AG04449 (cell line): ENCODE measurements at regions not wholly inside any gene's neighbourhood (a gene's known extent, or its start where the extent isn't known, plus 50 kb on each side); places are given as distances from the start of the nearest gene placed in this dataset.
A peak's percentile ranks its signal among the peaks of the same experiment; 100 is the strongest.

Source experiments
- CTCF ChIA-PET: fragments of 350-600 bp; formaldehyde crosslinking; extraction: SDS; loops from one replicate; lab custom pipeline; 2021; ENCODE audit warnings: antibody characterized with exemption; lab: Yijun Ruan, JAX
- POLR2A ChIA-PET: fragments of 400-600, 350-600 bp; formaldehyde crosslinking; extraction: SDS; loops from one replicate; lab custom pipeline; 2020; ENCODE audit warnings: antibody characterized with exemption, inconsistent platforms; lab: Yijun Ruan, JAX
- DNase-seq: peaks from one replicate; pipeline ENCODE4 v3.0.0-alpha.2; 2010; ENCODE audit warnings: low read depth, low spot score
- H3K4me3 ChIP-seq: 2 replicates; pipeline ENCODE4 v1.5.1; 2011; ENCODE audit warnings: low read depth, mild to moderate bottlenecking, control low read depth, low read length
- TF ChIP-seq, protein P1 (sequence below): IDR thresholded peaks from one replicate; pipeline ENCODE4 v1.5.1; 2011; ENCODE audit warnings: mild to moderate bottlenecking, moderate library complexity, low read length, control low read depth, inconsistent platforms; ENCODE audit not compliant: insufficient read depth; ENCODE audit errors: missing control alignments

DNA sequence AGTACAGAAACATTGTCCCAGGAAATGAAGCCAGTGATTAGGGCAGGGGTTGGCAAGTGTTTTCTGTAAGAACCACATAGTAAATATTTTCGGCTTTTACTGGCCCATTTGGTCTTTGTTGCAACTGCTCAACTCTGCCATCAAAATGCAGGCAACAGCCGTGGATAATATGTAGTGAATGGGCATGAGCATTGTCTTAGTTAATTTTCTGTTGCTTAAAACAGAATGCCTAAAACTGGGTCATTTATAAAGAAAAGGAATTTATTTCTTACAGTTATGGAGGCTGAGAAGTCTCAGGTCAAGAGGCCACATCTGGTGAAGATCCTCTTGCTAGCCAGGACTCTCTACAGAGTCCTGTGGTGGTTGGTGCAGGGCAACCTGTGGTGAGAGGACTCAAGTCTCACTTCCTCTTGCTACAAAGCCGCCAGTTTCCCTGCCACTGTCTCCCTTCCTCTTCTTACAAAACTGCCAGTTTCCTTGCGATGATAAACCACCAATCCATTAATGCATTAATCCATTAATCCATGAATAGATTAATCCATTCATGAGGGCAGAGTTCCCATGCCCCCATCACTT is 166.4 kb downstream of the PSMG1 start:
- CTCF ChIA-PET: interaction anchor here (1.0 kb wide), 1 partner anchor 108 kb away, joined by 4 read pairs; no protein-coding TSS in a partner anchor
- POLR2A ChIA-PET: no interaction called here
- DNase-seq: no peak
- no peak overlapping the region for H3K4me3 ChIP-seq
- TF ChIP-seq, protein P1, sequence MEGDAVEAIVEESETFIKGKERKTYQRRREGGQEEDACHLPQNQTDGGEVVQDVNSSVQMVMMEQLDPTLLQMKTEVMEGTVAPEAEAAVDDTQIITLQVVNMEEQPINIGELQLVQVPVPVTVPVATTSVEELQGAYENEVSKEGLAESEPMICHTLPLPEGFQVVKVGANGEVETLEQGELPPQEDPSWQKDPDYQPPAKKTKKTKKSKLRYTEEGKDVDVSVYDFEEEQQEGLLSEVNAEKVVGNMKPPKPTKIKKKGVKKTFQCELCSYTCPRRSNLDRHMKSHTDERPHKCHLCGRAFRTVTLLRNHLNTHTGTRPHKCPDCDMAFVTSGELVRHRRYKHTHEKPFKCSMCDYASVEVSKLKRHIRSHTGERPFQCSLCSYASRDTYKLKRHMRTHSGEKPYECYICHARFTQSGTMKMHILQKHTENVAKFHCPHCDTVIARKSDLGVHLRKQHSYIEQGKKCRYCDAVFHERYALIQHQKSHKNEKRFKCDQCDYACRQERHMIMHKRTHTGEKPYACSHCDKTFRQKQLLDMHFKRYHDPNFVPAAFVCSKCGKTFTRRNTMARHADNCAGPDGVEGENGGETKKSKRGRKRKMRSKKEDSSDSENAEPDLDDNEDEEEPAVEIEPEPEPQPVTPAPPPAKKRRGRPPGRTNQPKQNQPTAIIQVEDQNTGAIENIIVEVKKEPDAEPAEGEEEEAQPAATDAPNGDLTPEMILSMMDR: no peak

DNA sequence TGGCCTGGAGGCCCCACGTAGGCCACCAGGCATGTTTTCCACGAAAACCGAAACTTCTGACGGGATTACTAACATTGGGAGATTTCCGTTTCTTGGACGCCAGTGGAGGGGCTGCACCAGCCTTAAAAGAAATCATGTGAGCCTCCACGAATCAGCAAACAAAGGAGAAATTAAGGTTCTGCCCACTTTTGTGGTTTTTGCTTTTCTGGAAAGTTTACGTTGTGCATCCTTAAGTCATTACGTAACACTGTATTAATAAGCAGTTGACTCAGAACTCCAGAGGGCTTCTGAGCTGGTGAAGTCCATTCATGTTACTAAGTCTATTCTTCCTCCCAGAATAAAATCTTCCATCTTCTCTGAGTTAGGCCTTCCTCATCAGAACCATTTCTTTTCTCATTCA is 168.5 kb downstream of the PSMG1 start:
- CTCF ChIA-PET: no interaction called here
- TF ChIP-seq, protein P1: no peak
- POLR2A ChIA-PET: no interaction called here
- no peak overlapping the region for H3K4me3 ChIP-seq
- DNase-seq: peak; percentile 89

DNA sequence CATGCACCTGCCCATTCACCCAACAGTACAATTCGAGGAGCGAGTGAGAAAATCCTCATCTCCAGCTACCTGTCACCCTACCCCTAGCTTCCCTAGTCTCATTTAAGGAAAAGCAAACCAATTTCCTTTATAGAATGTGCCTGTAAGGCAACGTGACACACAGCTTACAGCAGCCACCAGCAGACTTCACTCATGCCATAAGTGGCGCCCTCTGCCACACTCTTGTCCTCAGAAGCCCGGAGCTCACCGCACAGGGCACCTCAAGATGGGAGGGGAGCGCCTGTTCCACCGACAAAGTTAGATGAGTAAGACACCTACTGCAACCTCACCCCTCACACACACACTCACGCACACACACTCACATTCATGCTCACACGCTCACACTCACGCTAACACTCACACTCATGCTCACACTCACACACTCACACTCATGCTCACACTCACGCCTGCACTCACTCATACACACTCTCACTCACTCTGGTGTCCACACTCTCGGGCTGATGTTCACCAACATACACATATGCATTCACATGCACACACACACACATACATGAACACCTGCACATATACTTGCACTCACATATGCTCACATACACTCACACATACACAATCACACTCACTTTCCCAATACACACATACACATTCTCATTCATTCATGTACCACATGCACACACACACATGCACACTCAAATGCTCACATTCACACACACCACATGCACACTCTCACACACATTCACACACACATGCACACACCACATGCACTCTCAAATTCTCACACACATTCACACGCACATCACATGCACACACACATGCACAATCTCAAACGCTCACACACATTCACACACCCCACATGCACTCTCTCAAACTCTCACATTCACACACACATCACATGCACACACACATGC is 170.7 kb downstream of the PSMG1 start:
- DNase-seq: no peak
- ChIA-PET POLR2A (no interaction called here), CTCF (interaction anchor here (0.7 kb wide), 1 partner anchor 72 kb away, joined by 3 read pairs; no protein-coding TSS in a partner anchor)
- H3K4me3 ChIP-seq: no peak overlapping the region
- TF ChIP-seq, protein P1: no peak

DNA sequence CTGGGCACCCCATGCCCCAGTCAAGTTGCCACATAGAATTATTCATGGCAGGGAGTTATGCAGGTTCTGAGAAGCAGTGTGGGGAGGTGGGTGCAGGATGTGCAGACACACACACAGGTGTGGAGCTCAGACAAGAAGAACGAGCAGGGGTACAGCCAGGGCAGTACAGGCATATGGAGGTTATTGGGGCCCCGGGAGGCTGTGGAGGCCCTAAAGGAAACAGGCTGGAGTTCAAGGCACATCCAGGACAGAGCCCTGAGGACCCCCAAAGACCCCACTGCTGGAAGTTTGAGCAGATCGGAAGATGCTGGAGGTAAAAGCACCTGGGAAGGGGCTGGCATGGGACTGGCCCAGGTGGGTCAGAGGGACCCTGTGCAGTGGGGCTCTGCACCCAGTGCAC is 171.3 kb downstream of the PSMG1 start:
- no peak for DNase-seq
- CTCF ChIA-PET: interaction anchor here (0.7 kb wide), 1 partner anchor 71 kb away, joined by 3 read pairs; no protein-coding TSS in a partner anchor
- H3K4me3 ChIP-seq: no peak overlapping the region
- TF ChIP-seq, protein P1: no peak
- POLR2A ChIA-PET: no interaction called here

DNA sequence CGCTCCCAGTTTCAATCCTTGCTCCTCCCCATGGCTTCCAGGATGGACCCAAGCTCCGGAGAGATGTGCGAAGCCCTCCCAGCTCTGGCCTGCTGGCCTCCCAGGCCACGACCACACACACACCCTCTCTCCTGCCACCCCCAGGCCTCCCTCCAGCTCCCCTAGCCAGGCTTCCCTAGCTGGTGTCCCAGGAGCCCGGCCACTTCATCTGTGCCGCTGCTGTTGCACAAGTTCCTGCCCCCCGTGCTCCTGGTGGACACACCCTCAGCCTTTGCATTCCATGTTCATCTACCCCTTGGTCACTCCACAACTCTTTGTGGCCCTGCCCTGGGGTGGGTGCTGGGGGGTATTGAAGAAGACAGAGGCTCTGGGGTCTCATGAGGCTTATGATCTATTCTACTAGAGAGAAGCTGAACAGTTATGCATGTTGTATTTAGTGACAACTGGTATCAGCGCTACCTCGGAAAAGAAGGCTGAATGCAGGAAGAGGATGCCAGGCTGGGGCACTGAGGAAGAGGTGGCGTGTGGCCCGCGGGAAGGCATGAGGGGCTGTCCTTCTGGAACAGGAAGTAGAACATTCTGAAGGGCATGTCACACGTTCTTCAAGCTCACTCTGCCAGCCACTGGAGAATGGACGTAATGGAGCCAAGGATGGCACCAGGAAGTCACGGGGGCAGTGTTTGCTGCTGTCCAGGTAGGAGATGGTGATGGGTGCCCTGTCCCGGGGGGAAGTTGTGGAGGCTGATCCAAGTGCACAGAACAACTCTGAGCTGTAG is 172.4 kb downstream of the PSMG1 start:
- ChIA-PET CTCF (interaction anchor here (0.9 kb wide), 1 partner anchor 16 kb away, joined by 3 read pairs; no protein-coding TSS in a partner anchor), POLR2A (no interaction called here)
- TF ChIP-seq, protein P1: no peak
- no peak for DNase-seq
- no peak overlapping the region for H3K4me3 ChIP-seq
